A549 (cell line): ENCODE measurements at regions not wholly inside any gene's neighbourhood (a gene's known extent, or its start where the extent isn't known, plus 50 kb on each side); places are given as distances from the start of the nearest gene placed in this dataset.

Experiments
- ATAC-seq, 2 experiments: fragments of 200-7000 bp in 1 of 2; fragments of >200 bp in 1 of 2; cut with Nextera tagmentation in 1 of 2; cut with Tn5 transposase in 1 of 2; 3 replicates each; pipeline versions ENCODE4 v1.8.0 to v1.9.1; 2018 to 2020; ENCODE audit warnings: mild to moderate bottlenecking in 1 of 2, moderate library complexity in 1 of 2
- CTCF ChIA-PET: fragments of 300-600 bp; sonication (Branson Sonifier 250); formaldehyde crosslinking; extraction: SDS; loops from one replicate; lab custom pipeline; 2021; ENCODE audit warnings: antibody characterized with exemption, inconsistent platforms; lab: Yijun Ruan, JAX
- POLR2A ChIA-PET: fragments of 350-600 bp; formaldehyde crosslinking; extraction: SDS; loops from one replicate; lab custom pipeline; 2021; ENCODE audit warnings: antibody characterized with exemption, inconsistent platforms; lab: Yijun Ruan, JAX
- DNase-seq, 2 experiments: peaks; one replicate each; pipeline versions ENCODE4 v3.0.0 to v3.0.0-alpha.2; 2011 to 2016; ENCODE audit warnings: low read depth in 1 of 2, low spot score in 1 of 2
- FAIRE-seq: peaks from 2 replicates; lab custom pipeline; 2011; peaks lifted over from hg19 to GRCh38; lab: Jason Lieb, UNC
- H3K27ac ChIP-seq, 2 experiments: fragments of >200 bp; sonication (Bioruptor Twin); formaldehyde crosslinking; 3 replicates each; pipeline ENCODE4 v1.5.1; 2016 to 2017
- H3K4me1 ChIP-seq: fragments of >200 bp; sonication (Bioruptor Twin); formaldehyde crosslinking; 3 replicates; pipeline ENCODE4 v1.6.1; 2016
- H3K4me2 ChIP-seq: fragments of >200 bp; sonication (Bioruptor Twin); formaldehyde crosslinking; 3 replicates; pipeline ENCODE4 v1.6.1; 2016
- H3K4me3 ChIP-seq: fragments of >200 bp; sonication (Bioruptor Twin); formaldehyde crosslinking; 3 replicates; pipeline ENCODE4 v1.5.1; 2016
- H3K9me3 ChIP-seq: fragments of >200 bp; sonication (Bioruptor Twin); formaldehyde crosslinking; 3 replicates; pipeline ENCODE4 v1.6.1; 2016
- CBX2 ChIP-seq: fragments of 200-600 bp; sonication (generic); IDR thresholded peaks from 2 replicates; pipeline ENCODE4 v1.6.1; 2016; ENCODE audit warnings: low read depth, mild to moderate bottlenecking, borderline replicate concordance
- CBX8 ChIP-seq: fragments of 200-600 bp; sonication (generic); IDR thresholded peaks from 2 replicates; pipeline ENCODE4 v1.6.1; 2016
- E2F6 ChIP-seq: IDR thresholded peaks from 2 replicates; pipeline ENCODE4 v1.6.1; 2012; ENCODE audit warnings: low read depth, borderline replicate concordance
- ESRRA ChIP-seq: fragments of 150-350 bp; IDR thresholded peaks from 2 replicates; pipeline ENCODE4 v1.6.1; 2014; ENCODE audit warnings: mild to moderate bottlenecking, low read length, borderline replicate concordance
- HDAC2 ChIP-seq: fragments of 200-600 bp; sonication (generic); IDR thresholded peaks from 2 replicates; pipeline ENCODE4 v1.6.1; 2016
- HEYL ChIP-seq: fragments of 250-450 bp; sonication (Bioruptor Pico); IDR thresholded peaks from 2 replicates; pipeline ENCODE4 v1.8.0; 2021; ENCODE audit warnings: mild to moderate bottlenecking, moderate library complexity
- HMGXB4 ChIP-seq: fragments of 250-450 bp; sonication (Bioruptor Pico); IDR thresholded peaks from 2 replicates; pipeline ENCODE4 v1.5.0; 2021; ENCODE audit warnings: mild to moderate bottlenecking, moderate library complexity, borderline replicate concordance
- JUN ChIP-seq, 2 experiments: fragments of >200 bp; sonication (Bioruptor Twin); formaldehyde crosslinking; IDR thresholded peaks; 2 replicates in 1 of 2; 3 replicates in 1 of 2; pipeline ENCODE4 v1.6.1; 2016 to 2017
- JUNB ChIP-seq: fragments of >200 bp; sonication (Bioruptor Twin); formaldehyde crosslinking; IDR thresholded peaks from 2 replicates; pipeline ENCODE4 v1.6.1; 2016
- KDM5A ChIP-seq: fragments of 200-600 bp; sonication (generic); IDR thresholded peaks from 2 replicates; pipeline ENCODE4 v1.6.1; 2016; ENCODE audit warnings: antibody characterized with exemption, mild to moderate bottlenecking
- MAFK ChIP-seq: fragments of 450-650 bp; IDR thresholded peaks from 2 replicates; pipeline ENCODE4 v1.6.1; 2014; ENCODE audit not compliant: partially characterized antibody
- MAZ ChIP-seq: fragments of 150-350 bp; IDR thresholded peaks from 2 replicates; pipeline ENCODE4 v1.6.1; 2014; ENCODE audit warnings: antibody characterized with exemption, low read depth, low read length, borderline replicate concordance
- MYC ChIP-seq: IDR thresholded peaks from 2 replicates; pipeline ENCODE4 v1.6.1; 2012; ENCODE audit warnings: mild to moderate bottlenecking, inconsistent platforms, low read length, improper control_type of control experiment, borderline replicate concordance
- NFE2L2 ChIP-seq: fragments of 150-350 bp; conservative IDR thresholded peaks from 2 replicates; pipeline ENCODE4 v1.6.1; 2014; ENCODE audit warnings: low read length
- NPAS2 ChIP-seq: fragments of 250-450 bp; sonication (Bioruptor Pico); IDR thresholded peaks from 2 replicates; pipeline ENCODE4 v1.8.0; 2022; ENCODE audit warnings: mild to moderate bottlenecking, moderate library complexity, borderline replicate concordance
- REST ChIP-seq: fragments of 200-600 bp; sonication (generic); IDR thresholded peaks from 2 replicates; pipeline ENCODE4 v1.6.1; 2016; ENCODE audit warnings: antibody characterized with exemption, mild to moderate bottlenecking, moderate library complexity
- TP53 ChIP-seq: fragments of 250-450 bp; sonication (Bioruptor Pico); IDR thresholded peaks from 2 replicates; pipeline ENCODE4 v1.5.0; 2021; ENCODE audit warnings: mild to moderate bottlenecking, moderate library complexity
- USF2 ChIP-seq: fragments of 450-650 bp; IDR thresholded peaks from 2 replicates; pipeline ENCODE4 v1.6.1; 2014; ENCODE audit warnings: antibody characterized with exemption
- ZC3H11A ChIP-seq: fragments of 450-650 bp; IDR thresholded peaks from 2 replicates; pipeline ENCODE4 v1.6.1; 2014; ENCODE audit warnings: antibody characterized with exemption, mild to moderate bottlenecking
- WGBS: methylation state at CpG from one replicate; pipeline ENCODE4 v1.1.6; 2017; ENCODE audit errors: missing lambda C conversion rate; 5-methylcytosine and 5-hydroxymethylcytosine counted together

GRCh38 chr5:105982526-105982925, 1688.2 kb downstream of the EFNA5 start:
- no peak for TF ChIP-seq CBX8
- TF ChIP-seq USF2 = no peak
- TF ChIP-seq MAFK = no peak
- no peak for TF ChIP-seq NFE2L2
- no peak for TF ChIP-seq JUNB
- TF ChIP-seq CBX2 = no peak
- ChIA-PET POLR2A (no interaction called here), CTCF (no interaction called here)
- Histone ChIP-seq H3K27ac (no peak overlapping the region), H3K4me3 (no peak overlapping the region), H3K4me1 (no peaks in the 10 kb centered on the region), H3K9me3 (no peaks in the 10 kb centered on the region), H3K4me2 (no peak overlapping the region)
- ATAC-seq (no peak), FAIRE-seq (no peak), DNase-seq (no peak)
- 42% methylated on average over 4 of the region's 9 CpGs for WGBS

GRCh38 chr5:105978011-105978410, 1692.7 kb downstream of the EFNA5 start:
- ATAC-seq = no peak
- WGBS = 80% methylated on average over 1 of the region's 1 CpG
- CTCF ChIA-PET = no interaction called here
- Histone ChIP-seq H3K27ac (no peak overlapping the region), H3K9me3 (no peaks in the 10 kb centered on the region), H3K4me2 (no peak overlapping the region), H3K4me1 (no peaks in the 10 kb centered on the region), H3K4me3 (no peak overlapping the region)
- TF ChIP-seq HDAC2 (no peak), MYC (no peak), HEYL (CRISPR knock-in tag) (no peak)
- POLR2A ChIA-PET = no interaction called here
- DNase-seq = no peak
- no peak for FAIRE-seq

- Histone ChIP-seq H3K27ac (no peak overlapping the region), H3K9me3 (no peaks in the 10 kb centered on the region), H3K4me1 (no peaks in the 10 kb centered on the region), H3K4me3 (no peak overlapping the region), H3K4me2 (no peak overlapping the region)
- ChIA-PET POLR2A (no interaction called here), CTCF (no interaction called here)
- FAIRE-seq (no peak), DNase-seq (no peak), ATAC-seq (no peak)
- WGBS = 82% methylated on average over 3 of the region's 3 CpGs
- TF ChIP-seq E2F6 = no peak
- TF ChIP-seq ESRRA = no peak
- TF ChIP-seq NFE2L2 = no peak
- TF ChIP-seq NPAS2 (CRISPR knock-in tag) = no peak
- no peak for TF ChIP-seq KDM5A
- no peak for TF ChIP-seq REST
- TF ChIP-seq ZC3H11A = no peak
- TF ChIP-seq JUN (IDR thresholded peaks at IDR 0.05) = no peak
- TF ChIP-seq MAZ = no peak
- TF ChIP-seq TP53 = no peak
- TF ChIP-seq USF2 = no peak
- no peak for TF ChIP-seq HMGXB4 (CRISPR knock-in tag)
Measured at GRCh38 chr5:105977163-105977562, 1693.6 kb downstream of the EFNA5 start.
